Right ventricle myocardium superior (tissue), 1 donor: ENCODE measurements at regions not wholly inside any gene's neighbourhood (a gene's known extent, or its start where the extent isn't known, plus 50 kb on each side); places are given as distances from the start of the nearest gene placed in this dataset.

Experiments used
- ATAC-seq: fragments of 200-7000 bp; cut with Tn5 transposase; one replicate; pipeline ENCODE4 v1.9.1; 2020; ENCODE audit warnings: mild to moderate bottlenecking; ENCODE audit not compliant: poor library complexity
- DNase-seq: peaks from one replicate; pipeline ENCODE4 v3.0.0-alpha.2; 2020
- intact Hi-C: fragments of 100-400 bp; cut with DNase I; formaldehyde crosslinking; loops from one replicate; pipeline ENCODE4 v1.11.2; 2022
- donor health status: DM: no; HTN: yes; CAD: no; lungs with severe emphysema.

DNA sequence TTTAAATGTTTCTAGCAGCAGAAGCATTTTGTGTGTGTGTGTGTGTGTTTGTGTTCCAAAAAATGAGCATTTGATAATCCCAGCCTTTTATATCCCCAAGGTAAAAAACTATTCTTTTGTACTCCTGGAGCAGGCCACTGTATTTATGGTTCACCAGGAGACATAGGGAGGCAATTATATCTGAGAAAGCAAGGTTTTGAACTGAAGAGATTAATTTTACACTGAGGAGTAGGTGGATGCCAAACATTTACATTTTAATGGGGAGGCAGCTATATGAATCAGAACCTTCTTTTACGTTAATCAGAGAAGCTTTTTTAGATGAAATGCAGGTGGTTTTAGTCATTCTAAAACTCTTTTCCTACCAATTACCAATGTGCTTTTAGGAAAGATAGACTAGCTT is 1374.0 kb upstream of the TENM4 start:
- no peak for ATAC-seq
- intact Hi-C loops, result no loop called here
- no peak for DNase-seq

DNA sequence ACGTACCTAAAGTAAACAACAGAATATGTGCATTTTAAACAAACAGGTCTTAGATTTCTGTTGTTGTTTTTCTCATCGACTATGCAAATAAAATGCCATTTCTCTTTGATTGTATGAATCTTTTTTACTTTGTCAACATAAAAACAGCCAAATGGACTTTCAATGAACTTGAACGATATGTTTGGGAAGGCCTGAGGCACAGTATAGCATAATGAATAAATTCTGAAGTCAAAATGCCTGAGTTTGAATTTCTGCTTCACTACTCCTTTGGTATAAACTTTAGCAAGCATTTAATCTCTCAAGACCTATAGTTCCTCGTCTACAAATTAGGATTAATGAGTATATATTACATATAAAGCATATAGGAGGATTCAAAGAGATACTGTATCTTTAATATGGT is 1369.9 kb upstream of the TENM4 start:
- no peak for DNase-seq
- intact Hi-C loops, result no loop called here
- ATAC-seq, result no peak

DNA sequence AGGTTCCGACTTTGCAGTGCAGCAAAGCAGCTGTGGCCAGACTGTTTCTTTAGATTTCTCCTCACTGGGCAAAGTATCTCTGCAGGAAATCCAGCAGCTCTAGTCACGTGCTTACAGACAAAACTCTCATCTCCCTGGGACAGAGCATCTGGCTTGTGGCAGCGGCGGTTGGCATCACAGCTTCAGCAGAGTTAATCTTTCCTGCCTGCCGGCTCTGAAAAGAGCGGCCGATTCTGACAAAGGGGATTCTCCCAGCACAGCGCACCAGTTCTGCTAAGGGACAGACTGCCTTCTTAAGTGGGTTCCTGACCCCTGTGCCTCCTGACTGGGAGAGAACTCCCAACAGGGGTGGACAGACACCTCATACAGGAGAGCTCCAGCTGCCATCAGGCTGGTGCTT is 1357.3 kb upstream of the TENM4 start:
- DNase-seq (no peak), ATAC-seq (no peak)
- intact Hi-C loops, result no loop called here

DNA sequence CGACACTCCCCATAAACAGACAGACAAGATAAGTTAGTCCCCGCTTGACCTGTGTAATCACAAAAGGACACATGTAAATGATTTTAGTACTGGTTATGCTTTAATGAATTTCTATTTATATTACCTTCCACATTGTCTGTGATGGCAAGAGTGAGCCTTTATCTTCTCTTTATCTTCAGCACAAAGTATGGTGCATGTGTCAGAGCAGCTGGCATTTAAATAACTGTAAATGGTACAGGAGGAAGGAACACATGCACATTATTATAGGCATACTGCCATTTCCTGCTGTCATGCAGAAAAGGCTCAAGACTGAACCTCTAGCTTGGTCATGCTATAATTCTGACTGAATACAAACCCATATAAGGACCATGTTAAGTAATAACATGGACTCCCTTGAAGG is 1342.7 kb upstream of the TENM4 start:
- no peak for ATAC-seq
- DNase-seq, result no peak
- intact Hi-C loops, result no loop called here

DNA sequence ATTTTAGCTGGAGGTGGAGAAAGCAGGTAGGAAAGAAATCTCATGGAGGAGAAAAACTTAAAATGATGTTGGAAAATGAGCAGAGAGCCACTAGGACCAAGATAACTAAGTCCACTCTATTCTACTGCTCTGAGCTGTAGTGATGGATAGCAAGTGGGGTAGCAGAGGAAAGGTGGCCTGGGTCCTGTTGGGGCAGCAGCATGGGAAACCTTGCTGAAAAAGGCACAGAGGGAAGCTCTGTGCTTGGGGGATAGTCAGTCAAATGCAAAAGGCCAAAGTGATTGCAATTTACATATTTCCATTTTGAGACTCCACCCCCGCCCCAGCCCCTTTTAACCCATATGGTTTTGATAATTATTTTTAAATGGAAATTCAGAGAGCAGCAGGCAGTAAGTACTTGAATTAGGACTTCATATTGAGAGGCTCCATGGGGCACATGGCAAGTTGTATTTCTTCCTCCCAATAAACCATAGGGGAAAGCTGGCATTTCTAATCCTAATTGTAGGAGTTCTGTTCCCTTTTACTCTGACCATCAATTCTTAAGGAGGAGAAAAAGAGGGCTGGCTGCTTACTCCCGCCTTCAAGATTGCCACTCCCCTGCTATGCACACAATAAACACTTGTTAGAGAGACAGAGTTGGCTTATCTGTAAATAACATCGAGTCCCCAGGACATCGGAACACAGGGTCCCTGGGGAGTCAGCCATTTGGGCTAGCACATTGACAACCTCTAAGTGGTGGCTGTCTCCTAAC is 1341.5 kb upstream of the TENM4 start:
- DNase-seq, result no peak
- no peak for ATAC-seq
- intact Hi-C loops, result no loop called here

DNA sequence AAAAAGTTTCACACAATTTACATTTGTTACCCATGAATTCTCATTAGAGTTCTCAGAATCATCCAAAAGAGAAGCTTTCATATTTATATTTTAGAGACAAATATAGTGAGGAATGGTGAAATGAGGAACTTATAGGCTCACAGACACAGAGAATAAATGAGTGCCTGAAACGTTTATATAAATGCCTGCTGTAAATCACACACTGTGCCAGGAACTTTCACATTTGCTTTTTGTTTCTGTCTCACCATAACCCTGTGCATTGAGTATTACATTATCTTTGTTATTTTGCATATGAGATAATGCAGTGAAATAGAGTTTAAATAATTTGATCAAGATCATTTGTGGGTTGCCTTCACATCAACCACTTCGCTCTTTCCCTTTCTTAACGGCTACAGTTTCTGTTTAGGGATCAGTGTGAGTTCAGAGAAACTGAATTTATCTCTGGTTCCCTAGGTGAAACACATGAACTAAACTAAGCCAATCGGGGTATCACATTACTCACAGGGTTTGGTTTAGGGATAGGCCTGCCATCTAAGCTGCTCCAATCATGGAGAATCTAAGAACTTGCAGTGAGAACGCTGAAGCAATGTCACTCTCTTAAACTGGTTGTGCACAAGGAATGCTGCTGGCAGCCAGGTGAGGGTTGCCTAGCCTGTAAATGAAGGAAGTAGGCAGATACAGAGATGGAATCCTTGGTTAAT is 1339.2 kb upstream of the TENM4 start:
- no peak for DNase-seq
- intact Hi-C loops, result no loop called here
- no peak for ATAC-seq

DNA sequence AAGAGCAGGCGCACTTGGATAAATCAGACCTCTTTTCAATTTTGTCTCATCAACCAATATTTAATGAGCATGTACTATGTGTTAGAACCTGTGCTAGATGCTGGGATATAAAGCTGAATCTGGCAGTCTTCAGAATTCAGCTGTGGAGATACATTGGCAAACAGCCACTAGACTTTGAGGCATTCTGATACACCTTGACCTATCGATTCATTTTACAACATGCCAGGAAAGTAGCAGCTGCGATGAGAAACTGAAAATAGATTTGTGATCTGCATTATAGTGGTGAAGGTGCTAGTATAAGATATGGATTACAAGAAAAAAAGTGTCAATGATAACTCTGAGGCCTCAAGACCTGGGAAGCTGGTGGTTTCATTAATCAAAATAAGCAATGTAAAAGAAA is 1338.1 kb upstream of the TENM4 start:
- DNase-seq, result no peak
- intact Hi-C loops, result no loop called here
- no peak for ATAC-seq

DNA sequence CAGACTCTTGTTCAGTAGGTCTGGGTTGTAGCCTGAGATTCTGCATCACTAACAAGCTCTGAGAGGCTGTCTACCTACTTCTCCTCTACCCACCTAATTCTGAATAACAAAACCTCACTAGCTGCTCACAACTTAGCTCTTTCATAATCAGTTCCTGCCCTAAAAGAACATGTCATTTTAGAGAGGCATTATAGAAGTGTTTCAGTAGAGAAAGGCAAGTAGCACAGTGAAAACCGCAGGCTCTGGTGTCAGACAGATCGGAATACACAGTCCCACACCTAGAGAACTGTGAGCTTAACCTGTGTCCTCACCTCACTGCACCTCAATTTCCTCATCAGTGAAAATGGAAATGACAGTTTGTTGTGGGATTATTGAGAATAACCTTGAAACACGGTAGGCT is 1337.6 kb upstream of the TENM4 start:
- intact Hi-C loops, result no loop called here
- ATAC-seq (no peak), DNase-seq (no peak)

DNA sequence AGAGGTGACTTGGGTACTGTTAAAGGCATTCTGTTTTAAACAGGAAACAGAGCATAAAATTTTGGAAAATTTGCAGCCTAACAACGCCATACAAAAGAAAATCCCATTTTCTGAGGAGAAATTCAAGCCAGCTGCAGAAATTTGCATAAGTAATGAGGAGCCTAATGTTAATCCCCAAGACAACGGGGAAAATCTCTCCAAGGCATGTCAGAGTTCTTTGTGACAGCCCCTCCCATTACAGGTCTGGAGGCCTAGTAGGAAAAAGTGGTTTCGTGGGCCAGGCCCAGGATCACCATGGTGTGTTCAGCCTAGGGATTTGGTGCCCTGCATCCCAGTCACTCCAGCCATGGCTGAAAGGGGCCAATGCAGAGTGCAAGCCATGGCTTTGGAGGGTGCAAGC is 1333.1 kb upstream of the TENM4 start:
- no peak for DNase-seq
- intact Hi-C loops, result no loop called here

DNA sequence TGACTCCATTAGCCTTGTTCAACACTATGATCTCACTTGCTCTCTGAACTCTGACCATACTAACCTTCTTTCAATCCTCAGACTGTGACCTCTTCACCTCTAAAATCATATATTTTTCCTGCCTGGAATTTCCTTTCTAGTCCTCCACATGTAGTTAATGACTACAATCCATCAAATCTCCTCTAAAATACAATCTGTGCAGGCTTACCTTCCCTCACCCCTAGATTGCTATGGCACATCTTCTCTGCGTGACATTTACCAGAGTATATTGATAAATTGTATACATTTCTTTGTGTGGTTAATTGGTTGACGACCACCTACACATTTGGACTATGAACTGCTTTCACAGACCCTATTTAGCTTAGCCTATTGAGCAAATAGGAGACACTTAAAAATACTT is 1330.2 kb upstream of the TENM4 start:
- ATAC-seq, result no peak
- DNase-seq, result no peak
- intact Hi-C loops, result no loop called here

More for the DNA sequence above, 1333.1 kb upstream of the TENM4 start:
- no peak for ATAC-seq

DNA sequence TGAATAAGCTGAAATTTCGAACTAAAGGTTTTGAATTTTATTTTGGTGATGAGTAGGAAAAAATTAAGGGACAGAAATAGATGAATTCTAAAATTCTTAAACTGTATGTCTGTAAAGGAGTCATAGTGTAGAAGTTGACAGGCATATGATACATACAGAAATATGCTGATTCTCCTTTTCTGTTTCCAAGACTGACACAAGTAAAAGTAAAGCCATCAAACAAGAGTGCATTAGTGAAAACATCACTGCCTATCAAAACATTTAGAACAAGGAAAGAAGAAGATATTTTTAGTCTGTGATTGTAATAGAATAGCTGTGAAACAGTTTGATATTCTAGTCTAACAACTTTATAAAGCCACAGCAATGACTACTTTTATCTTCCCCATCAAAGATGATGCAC is 1318.0 kb upstream of the TENM4 start:
- ATAC-seq (no peak), DNase-seq (no peak)
- intact Hi-C loops, result no loop called here

DNA sequence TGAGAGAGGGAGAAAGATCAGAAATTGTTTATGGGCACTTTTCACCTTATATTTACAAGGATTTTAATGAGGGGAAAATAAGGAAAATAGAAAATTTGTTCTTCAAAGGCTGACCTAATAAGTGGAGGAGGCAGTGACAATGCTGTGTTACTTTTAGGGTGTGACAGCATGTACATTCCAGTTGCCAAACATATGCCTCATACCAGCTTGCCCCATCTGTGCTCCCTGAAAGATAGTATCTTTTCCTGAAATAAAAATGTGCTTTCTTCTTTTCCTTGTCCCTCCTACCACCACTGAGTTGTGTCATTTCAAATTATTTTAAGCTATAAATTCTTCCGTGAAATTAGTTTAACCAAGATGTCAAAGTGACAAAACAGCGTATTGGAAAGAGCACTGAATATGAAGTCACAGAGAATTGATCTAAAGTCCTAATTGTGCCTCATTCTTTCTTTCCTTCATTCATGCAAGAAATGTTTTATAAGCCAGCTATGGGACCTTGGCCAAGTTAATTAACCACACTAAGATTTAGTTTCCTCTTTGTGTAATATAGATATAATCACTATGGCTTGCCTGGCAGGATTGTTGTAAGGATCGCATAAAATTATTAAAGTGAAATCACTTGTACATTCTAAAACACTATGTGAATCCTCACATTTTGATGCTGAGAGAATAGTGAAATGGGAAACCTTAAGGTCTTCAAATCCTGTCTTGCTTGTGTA is 1307.5 kb upstream of the TENM4 start:
- no peak for ATAC-seq
- no peak for DNase-seq
- intact Hi-C loops, result no loop called here

DNA sequence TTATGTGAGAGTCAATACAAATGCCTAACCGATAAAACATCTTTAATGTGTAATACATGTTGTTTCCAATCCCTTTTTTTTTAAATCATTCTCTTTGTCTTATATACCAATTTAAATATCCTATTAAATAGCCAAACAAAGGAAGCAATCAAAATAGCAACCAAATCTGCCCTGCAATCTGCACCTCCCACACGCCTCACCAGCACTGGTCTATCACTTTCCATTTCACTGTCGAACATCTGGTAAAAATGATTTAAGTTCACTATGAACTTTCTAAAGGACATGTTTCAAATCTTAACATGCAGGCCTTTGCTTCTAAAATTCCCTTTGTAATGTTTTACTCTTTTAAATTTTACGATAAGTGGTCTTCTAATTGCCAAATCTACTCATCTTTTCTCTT is 1305.5 kb upstream of the TENM4 start:
- ATAC-seq, result no peak
- DNase-seq, result no peak
- intact Hi-C loops, result no loop called here

DNA sequence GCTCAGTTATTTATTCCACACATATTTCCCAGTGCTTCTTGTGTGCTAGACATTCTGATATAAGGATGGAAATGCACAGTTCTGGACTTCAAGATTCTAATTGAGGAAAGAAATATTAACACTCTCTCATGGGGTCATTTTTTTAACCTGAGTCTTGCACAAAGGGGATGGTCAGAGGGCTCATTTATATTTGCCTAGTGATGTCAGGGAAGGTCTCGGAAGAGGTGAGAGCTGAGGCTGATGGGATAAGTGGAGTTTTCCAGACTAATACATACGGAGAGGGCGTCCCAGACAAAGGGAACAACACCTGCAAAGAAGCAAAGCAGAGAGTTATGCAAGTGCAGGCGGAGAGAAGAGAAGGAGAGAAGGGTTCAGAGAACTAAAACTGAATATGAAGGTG is 1304.6 kb upstream of the TENM4 start:
- intact Hi-C loops, result no loop called here
- DNase-seq, result no peak
- ATAC-seq, result no peak

DNA sequence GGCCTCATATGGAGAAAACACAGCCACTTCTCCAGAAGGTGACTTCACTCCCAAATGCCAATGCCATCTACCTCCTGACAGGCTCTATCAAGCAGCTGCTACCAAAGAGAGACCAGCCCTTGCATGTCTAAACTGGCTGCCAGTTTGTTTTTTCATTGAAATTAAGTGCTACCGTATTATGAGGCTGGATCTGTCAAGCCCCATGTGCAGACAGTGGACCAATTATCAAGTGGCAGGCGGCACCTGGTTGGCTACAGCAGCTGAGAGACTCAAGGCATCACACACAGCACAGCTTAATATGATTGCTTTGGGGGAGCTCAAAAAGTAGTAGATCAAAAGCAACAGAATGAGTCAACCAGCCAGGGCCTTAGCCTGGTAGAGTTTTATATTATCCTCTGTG is 1293.0 kb upstream of the TENM4 start:
- intact Hi-C loops, result no loop called here
- DNase-seq, result no peak

DNA sequence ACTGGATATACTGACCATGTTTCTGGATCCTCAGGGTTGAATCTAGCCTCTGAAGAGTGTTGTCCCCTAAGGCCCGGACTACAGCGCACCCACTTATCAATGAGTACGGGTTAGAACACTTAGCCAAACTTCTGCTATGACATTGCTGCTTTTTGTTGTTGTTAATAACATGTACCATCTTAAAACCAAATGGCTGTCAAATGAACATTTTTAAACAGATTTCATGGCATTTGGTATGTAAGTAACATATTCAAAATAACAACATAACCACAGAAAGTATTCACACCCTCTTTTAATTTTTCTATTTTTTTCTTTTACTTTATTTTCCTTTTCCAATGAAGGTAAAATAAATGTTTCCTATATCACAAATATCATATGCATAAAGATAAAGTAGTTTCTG is 1292.5 kb upstream of the TENM4 start:
- DNase-seq (no peak), ATAC-seq (no peak)
- intact Hi-C loops, result no loop called here

More for the DNA sequence above, 1293.0 kb upstream of the TENM4 start:
- no peak for ATAC-seq

DNA sequence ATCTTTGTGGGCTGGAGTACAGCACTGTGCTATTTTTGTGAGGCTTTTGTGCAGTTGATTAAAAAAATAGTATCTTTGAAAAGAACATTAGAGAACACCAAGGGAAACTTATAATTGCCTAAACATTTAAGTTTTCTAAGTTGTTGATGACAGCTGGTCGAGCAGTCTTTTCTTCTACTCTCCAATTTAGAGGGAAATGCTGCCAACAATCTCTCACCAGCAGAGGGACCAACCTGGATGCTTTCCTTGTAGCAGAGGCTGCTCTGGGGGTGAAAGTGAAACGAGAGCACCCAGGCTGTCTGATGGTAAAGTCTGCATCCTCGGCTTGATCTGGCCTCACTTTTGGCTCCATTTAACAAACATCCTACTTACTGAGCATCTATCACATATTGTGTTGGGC is 1286.5 kb upstream of the TENM4 start:
- intact Hi-C loops, result no loop called here
- no peak for DNase-seq
- ATAC-seq, result no peak

DNA sequence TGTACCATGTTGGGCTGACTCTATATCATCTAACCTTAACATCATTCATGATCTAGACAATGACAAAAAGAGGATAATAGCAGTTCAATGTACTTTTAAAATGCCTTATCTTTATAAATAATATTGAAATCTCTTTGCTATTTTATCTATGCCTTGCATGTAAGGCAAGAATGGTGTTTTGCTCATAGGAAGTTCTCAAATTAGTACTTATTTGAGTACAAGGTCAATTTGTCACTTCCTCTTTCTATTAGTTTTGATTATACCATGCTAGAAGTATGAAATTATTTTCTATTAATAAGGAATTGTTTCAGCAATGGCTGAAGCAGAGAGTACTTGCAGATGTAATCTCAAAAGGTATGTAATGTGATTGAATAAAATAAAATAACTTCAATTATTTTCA is 1285.4 kb upstream of the TENM4 start:
- intact Hi-C loops, result no loop called here

DNA sequence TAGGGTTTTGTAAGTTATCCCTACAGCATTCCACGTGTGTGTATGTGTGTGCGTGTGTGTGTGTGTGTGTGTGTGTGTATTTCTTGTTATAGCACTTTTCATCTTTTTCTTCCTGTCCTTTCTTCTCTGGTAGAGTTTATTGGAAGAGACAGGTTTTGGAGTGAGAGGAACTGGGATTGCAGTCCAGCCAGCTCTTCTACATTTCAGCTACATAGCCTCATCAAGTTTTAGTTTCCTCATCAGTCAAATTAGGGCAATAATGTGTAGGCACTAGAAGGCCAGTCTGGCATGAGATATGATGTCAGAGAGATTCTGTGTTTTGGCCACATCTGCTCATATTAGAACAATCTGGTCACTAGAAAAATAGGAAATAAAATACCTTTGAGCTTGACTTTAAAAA is 1283.5 kb upstream of the TENM4 start:
- no peak for ATAC-seq
- intact Hi-C loops, result no loop called here
- DNase-seq, result no peak

More for the DNA sequence above, 1285.4 kb upstream of the TENM4 start:
- DNase-seq (no peak), ATAC-seq (no peak)

DNA sequence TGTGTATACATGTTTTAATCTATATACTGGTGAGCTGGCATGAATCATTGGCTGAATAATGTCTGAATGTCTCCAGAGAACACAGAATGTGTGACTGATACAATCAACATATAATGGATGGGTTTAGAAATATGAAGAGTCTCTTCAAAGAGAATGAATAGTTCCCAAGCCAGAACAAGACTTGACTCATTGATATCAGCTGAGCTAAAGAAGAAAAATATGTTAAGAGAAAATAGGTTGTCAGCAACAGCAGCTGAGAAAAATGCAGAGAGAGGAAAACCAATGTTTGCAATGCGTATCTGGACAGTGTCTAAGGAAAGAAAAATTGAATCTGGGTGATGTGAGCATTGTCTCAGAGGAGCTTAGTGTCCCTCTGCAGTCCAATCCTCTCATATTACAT is 1281.8 kb upstream of the TENM4 start:
- ATAC-seq (no peak), DNase-seq (no peak)
- intact Hi-C loops, result no loop called here
